Brain microvascular endothelial cell (primary cell): ENCODE measurements at regions not wholly inside any gene's neighbourhood (a gene's known extent, or its start where the extent isn't known, plus 50 kb on each side); places are given as distances from the start of the nearest gene placed in this dataset.

Source experiments
- DNase-seq: peaks from one replicate; pipeline ENCODE4 v3.0.0-alpha.2; 2020
- H3K27ac ChIP-seq: fragments of 250-450 bp; sonication (Bioruptor Pico); 2 replicates; pipeline ENCODE4 v1.5.1; 2020; ENCODE audit warnings: mild to moderate bottlenecking, moderate library complexity
- H3K27me3 ChIP-seq: fragments of 250-450 bp; sonication (Bioruptor Pico); replicated peaks from 2 replicates; pipeline ENCODE4 v1.5.1; 2020; ENCODE audit warnings: mild to moderate bottlenecking
- H3K36me3 ChIP-seq: fragments of 250-450 bp; sonication (Bioruptor Pico); replicated peaks from 2 replicates; pipeline ENCODE4 v1.5.1; 2020; ENCODE audit warnings: mild to moderate bottlenecking
- H3K4me3 ChIP-seq: 2 replicates; pipeline ENCODE4 v1.5.1; 2011; ENCODE audit warnings: low read depth, mild to moderate bottlenecking, control low read depth, low read length, moderate library complexity
- in situ Hi-C: cut with HindIII; loops from 2 replicates; pipeline ENCODE4 v1.10.0; 2017; ENCODE audit warnings: low sequenced_read_pairs, low pct_ligation_motif_present
- TF ChIP-seq, protein P1 (sequence below): IDR thresholded peaks from 2 replicates; pipeline ENCODE4 v1.5.1; 2011; ENCODE audit warnings: low read depth, mild to moderate bottlenecking, moderate library complexity, low read length, control low read depth, inconsistent platforms; ENCODE audit errors: missing control alignments

GRCh38 chr11:116061322-116061721, 557.1 kb upstream of the CADM1 start:
- DNase-seq = no peak
- H3K27ac ChIP-seq = no peak overlapping the region
- TF ChIP-seq, protein P1, sequence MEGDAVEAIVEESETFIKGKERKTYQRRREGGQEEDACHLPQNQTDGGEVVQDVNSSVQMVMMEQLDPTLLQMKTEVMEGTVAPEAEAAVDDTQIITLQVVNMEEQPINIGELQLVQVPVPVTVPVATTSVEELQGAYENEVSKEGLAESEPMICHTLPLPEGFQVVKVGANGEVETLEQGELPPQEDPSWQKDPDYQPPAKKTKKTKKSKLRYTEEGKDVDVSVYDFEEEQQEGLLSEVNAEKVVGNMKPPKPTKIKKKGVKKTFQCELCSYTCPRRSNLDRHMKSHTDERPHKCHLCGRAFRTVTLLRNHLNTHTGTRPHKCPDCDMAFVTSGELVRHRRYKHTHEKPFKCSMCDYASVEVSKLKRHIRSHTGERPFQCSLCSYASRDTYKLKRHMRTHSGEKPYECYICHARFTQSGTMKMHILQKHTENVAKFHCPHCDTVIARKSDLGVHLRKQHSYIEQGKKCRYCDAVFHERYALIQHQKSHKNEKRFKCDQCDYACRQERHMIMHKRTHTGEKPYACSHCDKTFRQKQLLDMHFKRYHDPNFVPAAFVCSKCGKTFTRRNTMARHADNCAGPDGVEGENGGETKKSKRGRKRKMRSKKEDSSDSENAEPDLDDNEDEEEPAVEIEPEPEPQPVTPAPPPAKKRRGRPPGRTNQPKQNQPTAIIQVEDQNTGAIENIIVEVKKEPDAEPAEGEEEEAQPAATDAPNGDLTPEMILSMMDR = no peak
- in situ Hi-C loops = no loop called here
- H3K36me3 ChIP-seq = no peaks in the 10 kb centered on the region
- H3K4me3 ChIP-seq = no peak overlapping the region
- H3K27me3 ChIP-seq = no peaks in the 10 kb centered on the region

- Histone ChIP-seq H3K4me3 (no peak overlapping the region), H3K27me3 (no peaks in the 10 kb centered on the region), H3K27ac (no peak overlapping the region), H3K36me3 (no peaks in the 10 kb centered on the region)
- in situ Hi-C loops = no loop called here
- no peak for DNase-seq
- TF ChIP-seq, protein P1 = no peak
Observed at GRCh38 chr11:116059919-116060318, 555.7 kb upstream of the CADM1 start.

DNA sequence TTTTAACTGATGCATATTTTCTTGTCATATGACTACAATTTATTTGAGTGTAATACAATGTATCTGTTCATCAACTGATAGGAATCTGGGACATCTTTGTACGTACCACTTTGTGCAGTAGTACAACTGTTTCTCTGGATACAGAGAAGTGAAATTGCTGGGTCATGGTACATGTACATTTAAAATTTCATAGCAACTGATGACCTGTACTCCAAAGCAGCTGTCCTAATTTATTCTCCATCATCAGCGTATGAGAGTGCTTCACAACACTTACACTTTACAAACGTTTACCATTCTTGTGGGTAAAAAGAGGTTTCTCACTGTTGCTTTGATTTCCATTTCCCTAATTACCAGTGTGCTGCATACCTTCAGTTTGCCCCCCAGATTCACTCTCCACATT, 552.8 kb upstream of the CADM1 start:
- no peaks in the 10 kb centered on the region for H3K36me3 ChIP-seq
- DNase-seq = no peak
- H3K4me3 ChIP-seq = no peak overlapping the region
- H3K27ac ChIP-seq = no peak overlapping the region
- H3K27me3 ChIP-seq = no peaks in the 10 kb centered on the region
- in situ Hi-C loops = no loop called here
- TF ChIP-seq, protein P1 = no peak

GRCh38 chr11:116055064-116055463, 550.8 kb upstream of the CADM1 start:
- Histone ChIP-seq H3K27me3 (no peaks in the 10 kb centered on the region), H3K27ac (no peak overlapping the region), H3K4me3 (no peak overlapping the region), H3K36me3 (no peaks in the 10 kb centered on the region)
- TF ChIP-seq, protein P1 = no peak
- DNase-seq = no peak
- in situ Hi-C loops = no loop called here

DNA sequence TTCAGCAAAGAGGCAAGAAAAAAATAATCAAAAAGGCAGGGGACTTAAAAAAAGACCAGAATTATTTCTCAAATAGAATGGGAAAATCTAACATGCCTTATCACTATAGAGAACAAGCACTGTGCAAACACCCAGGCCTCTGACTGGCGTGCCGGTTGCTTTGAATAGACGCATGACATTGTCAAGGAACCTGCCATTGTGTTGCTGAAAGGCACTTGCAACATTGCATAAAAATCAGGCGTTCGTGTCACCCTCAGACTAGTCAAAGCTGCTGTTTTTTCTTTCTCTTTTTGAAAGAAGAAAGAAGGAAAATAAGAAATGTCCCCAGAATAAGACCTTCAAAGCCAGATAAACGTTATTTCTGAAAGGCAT, 549.3 kb upstream of the CADM1 start:
- no peak for DNase-seq
- TF ChIP-seq, protein P1 = no peak
- in situ Hi-C loops = no loop called here
- Histone ChIP-seq H3K27me3 (no peaks in the 10 kb centered on the region), H3K27ac (no peak overlapping the region), H3K36me3 (no peaks in the 10 kb centered on the region), H3K4me3 (no peak overlapping the region)
